ENCODE measurements at regions not wholly inside any gene's neighbourhood (a gene's known extent, or its start where the extent isn't known, plus 50 kb on each side); places are given as distances from the start of the nearest gene placed in this dataset.

- TF ChIP-seq SUZ12 (IDR thresholded peaks at IDR 0.05; ENCODE audit: extremely low read depth, insufficient read depth, insufficient read length) (no peak), YY1 (IDR thresholded peaks at IDR 0.05; ENCODE audit: insufficient read depth, insufficient read length) (no peak), ZNF274 (IDR thresholded peaks at IDR 0.05; ENCODE audit: low read depth, low read length) (no peak)
Observed at GRCh38 chr13:95480791-95481780, 71.4 kb upstream of the CLDN10 start.

Data from NT2/D1 (cell line).